Activated CD4-positive, alpha-beta T cell treated with anti-CD3 and anti-CD28 coated beads for 1 hour (primary cell): ENCODE measurements at regions not wholly inside any gene's neighbourhood (a gene's known extent, or its start where the extent isn't known, plus 50 kb on each side); places are given as distances from the start of the nearest gene placed in this dataset.
"Not testable (repeated sequence)": the region's sequence is repeated elsewhere in the genome, so short reads cannot be mapped to it uniquely, and the experiment has no call there.

ENCODE experiments used
- DNase-seq: peaks from one replicate; pipeline ENCODE4 v3.0.0-alpha.2; 2020

- no peak for DNase-seq
These were observed 463.6 kb upstream of the ALCAM start for GRCh38 chr3:104903064-104903463.

GRCh38 chr3:104906001-104906639, 460.6 kb upstream of the ALCAM start:
- no peak for DNase-seq

- no peak for DNase-seq
These were observed 459.2 kb upstream of the ALCAM start for GRCh38 chr3:104907507-104907906.

- no peak for DNase-seq
These were observed 457.9 kb upstream of the ALCAM start for GRCh38 chr3:104908761-104909160.

- DNase-seq, result no peak
These were observed 457.5 kb upstream of the ALCAM start for GRCh38 chr3:104909198-104909597.

GRCh38 chr3:104909721-104910120, 457.0 kb upstream of the ALCAM start:
- no peak for DNase-seq

- DNase-seq, result no peak
These were observed 455.3 kb upstream of the ALCAM start for GRCh38 chr3:104911376-104911775.

GRCh38 chr3:104916971-104917370, 449.7 kb upstream of the ALCAM start:
- no peak for DNase-seq

- no peak for DNase-seq
These were observed 446.2 kb upstream of the ALCAM start for GRCh38 chr3:104920512-104920911.

- DNase-seq, result no peak
These were observed 432.7 kb upstream of the ALCAM start for GRCh38 chr3:104933972-104934371.

GRCh38 chr3:104935613-104936012, 431.1 kb upstream of the ALCAM start:
- DNase-seq, result no peak

- DNase-seq, result no peak
These were observed 427.5 kb upstream of the ALCAM start for GRCh38 chr3:104939196-104939595.

- DNase-seq, result no peak
These were observed 424.9 kb upstream of the ALCAM start for GRCh38 chr3:104941785-104942184.

- DNase-seq, result no peak
These were observed 422.7 kb upstream of the ALCAM start for GRCh38 chr3:104943974-104944373.

- no peak for DNase-seq
These were observed 418.8 kb upstream of the ALCAM start for GRCh38 chr3:104947943-104948342.

- DNase-seq, result not testable (repeated sequence)
These were observed 416.9 kb upstream of the ALCAM start for GRCh38 chr3:104949810-104950209.

GRCh38 chr3:104951426-104951825, 415.3 kb upstream of the ALCAM start:
- no peak for DNase-seq

GRCh38 chr3:104952146-104952972, 414.4 kb upstream of the ALCAM start:
- DNase-seq, result no peak

GRCh38 chr3:104956620-104957345, 409.9 kb upstream of the ALCAM start:
- DNase-seq, result no peak

GRCh38 chr3:104960579-104960978, 406.1 kb upstream of the ALCAM start:
- no peak for DNase-seq

- DNase-seq, result no peak
These were observed 404.9 kb upstream of the ALCAM start for GRCh38 chr3:104961851-104962250.

GRCh38 chr3:104974316-104974715, 392.4 kb upstream of the ALCAM start:
- no peak for DNase-seq

GRCh38 chr3:104977719-104978118, 389.0 kb upstream of the ALCAM start:
- DNase-seq, result no peak

- DNase-seq, result no peak
These were observed 384.6 kb upstream of the ALCAM start for GRCh38 chr3:104982130-104982529.
